HL-60 (cell line): ENCODE measurements at regions not wholly inside any gene's neighbourhood (a gene's known extent, or its start where the extent isn't known, plus 50 kb on each side); places are given as distances from the start of the nearest gene placed in this dataset.

ENCODE experiments used
- CTCF ChIP-seq: IDR thresholded peaks from one replicate; pipeline ENCODE4 v1.5.1; 2011; ENCODE audit warnings: low read length, control low read depth, inconsistent platforms; ENCODE audit not compliant: insufficient read depth
- GABPA ChIP-seq: IDR thresholded peaks from 2 replicates; pipeline ENCODE4 v1.6.1; 2012; ENCODE audit warnings: low read depth
- POLR2AphosphoS5 ChIP-seq: IDR thresholded peaks from 2 replicates; pipeline ENCODE4 v1.6.1; 2012; ENCODE audit warnings: low read depth
- REST ChIP-seq: IDR thresholded peaks from 2 replicates; pipeline ENCODE4 v1.6.1; 2012; ENCODE audit warnings: low read depth; ENCODE audit not compliant: insufficient replicate concordance
- SPI1 ChIP-seq: IDR thresholded peaks from 2 replicates; pipeline ENCODE4 v1.6.1; 2012; ENCODE audit warnings: low read depth, mild to moderate bottlenecking, borderline replicate concordance

GRCh38 chr18:41537666-41538065 is 417.4 kb upstream of the PIK3C3 start:
- TF ChIP-seq CTCF (no peak), GABPA (no peak), POLR2AphosphoS5 (no peak), REST (no peak), SPI1 (no peak)
